ENCODE measurements at regions not wholly inside any gene's neighbourhood (a gene's known extent, or its start where the extent isn't known, plus 50 kb on each side); places are given as distances from the start of the nearest gene placed in this dataset.
"Not testable (repeated sequence)": the region's sequence is repeated elsewhere in the genome, so short reads cannot be mapped to it uniquely, and the experiment has no call there.

- H3K4me3 Mint-ChIP-seq; H3K9me3 Mint-ChIP-seq; H3K9me3 ChIP-seq (ENCODE audit: low read length); H3K27me3 ChIP-seq (ENCODE audit: insufficient read depth, low read length, poor library complexity, severe bottlenecking); H3K4me1 Mint-ChIP-seq; H3K27me3 Mint-ChIP-seq; POLR2A ChIA-PET; DNase-seq; H3K4me1 ChIP-seq (ENCODE audit: insufficient read depth, low read length); H3K27ac Mint-ChIP-seq; CTCF ChIA-PET; H3K36me3 ChIP-seq (ENCODE audit: insufficient read depth, low read length); H3K36me3 Mint-ChIP-seq; H3K27ac ChIP-seq (ENCODE audit: low read depth, low read length); H3K4me3 ChIP-seq (ENCODE audit: low read length): not testable (repeated sequence)
Observed at GRCh38 chr10:90302031-90302430, 555.8 kb downstream of the HTR7 start.

- Histone ChIP-seq H3K4me3 (ENCODE audit: low read length) (no peak overlapping the region), H3K36me3 (ENCODE audit: insufficient read depth, low read length) (no peaks in the 10 kb centered on the region), H3K9me3 (ENCODE audit: low read length) (no peaks in the 10 kb centered on the region), H3K27me3 (ENCODE audit: insufficient read depth, low read length, poor library complexity, severe bottlenecking) (no peaks in the 10 kb centered on the region), H3K27ac (ENCODE audit: low read depth, low read length) (no peak overlapping the region), H3K4me1 (ENCODE audit: insufficient read depth, low read length) (no peaks in the 10 kb centered on the region)
- H3K36me3 Mint-ChIP-seq, result peaks cover 0 to 1% (median 0%) of the 10 kb centered on the region in 3 donors
- H3K27me3 Mint-ChIP-seq, result no peaks in the 10 kb centered on the region
- H3K27ac Mint-ChIP-seq, result no peak overlapping the region
- DNase-seq, result no peak
- ChIA-PET CTCF (no interaction called here), POLR2A (no interaction called here)
- no peaks in the 10 kb centered on the region for H3K4me1 Mint-ChIP-seq
- no peak overlapping the region for H3K4me3 Mint-ChIP-seq
- peaks cover 0 to 5% (median 2%) of the 10 kb centered on the region in 5 donors for H3K9me3 Mint-ChIP-seq
Observed at GRCh38 chr10:90302758-90303481, 554.9 kb downstream of the HTR7 start.

GRCh38 chr10:90304533-90304932 is 553.3 kb downstream of the HTR7 start:
- POLR2A ChIA-PET, result no interaction called here
- Histone ChIP-seq H3K36me3 (ENCODE audit: insufficient read depth, low read length) (no peaks in the 10 kb centered on the region), H3K27ac (ENCODE audit: low read depth, low read length) (no peak overlapping the region), H3K4me1 (ENCODE audit: insufficient read depth, low read length) (no peaks in the 10 kb centered on the region), H3K9me3 (ENCODE audit: low read length) (no peaks in the 10 kb centered on the region), H3K27me3 (ENCODE audit: insufficient read depth, low read length, poor library complexity, severe bottlenecking) (no peaks in the 10 kb centered on the region), H3K4me3 (ENCODE audit: low read length) (no peak overlapping the region)
- peak overlapping the region in 1 of 8 donors; percentile 45 for H3K27ac Mint-ChIP-seq
- CTCF ChIA-PET, result no interaction called here
- H3K4me1 Mint-ChIP-seq, result no peaks in the 10 kb centered on the region
- H3K27me3 Mint-ChIP-seq, result no peaks in the 10 kb centered on the region
- peaks cover 0 to 5% (median 3%) of the 10 kb centered on the region in 5 donors for H3K9me3 Mint-ChIP-seq
- H3K4me3 Mint-ChIP-seq, result no peak overlapping the region
- H3K36me3 Mint-ChIP-seq, result no peaks in the 10 kb centered on the region
- DNase-seq, result no peak

- no peaks in the 10 kb centered on the region for H3K4me1 Mint-ChIP-seq
- ChIA-PET CTCF (no interaction called here), POLR2A (no interaction called here)
- no peak overlapping the region for H3K4me3 Mint-ChIP-seq
- H3K9me3 ChIP-seq (ENCODE audit: low read length), result no peaks in the 10 kb centered on the region
- no peaks in the 10 kb centered on the region for H3K36me3 ChIP-seq (ENCODE audit: insufficient read depth, low read length)
- no peak for DNase-seq
- H3K9me3 Mint-ChIP-seq, result peaks cover 0 to 5% (median 3%) of the 10 kb centered on the region in 5 donors
- no peaks in the 10 kb centered on the region for H3K27me3 ChIP-seq (ENCODE audit: insufficient read depth, low read length, poor library complexity, severe bottlenecking)
- H3K4me3 ChIP-seq (ENCODE audit: low read length), result no peak overlapping the region
- no peaks in the 10 kb centered on the region for H3K4me1 ChIP-seq (ENCODE audit: insufficient read depth, low read length)
- H3K36me3 Mint-ChIP-seq, result no peaks in the 10 kb centered on the region
- no peak overlapping the region for H3K27ac ChIP-seq (ENCODE audit: low read depth, low read length)
- no peaks in the 10 kb centered on the region for H3K27me3 Mint-ChIP-seq
- H3K27ac Mint-ChIP-seq, result no peak overlapping the region
Observed at GRCh38 chr10:90306187-90306586, 551.7 kb downstream of the HTR7 start.

- Histone ChIP-seq H3K9me3 (ENCODE audit: low read length) (no peaks in the 10 kb centered on the region), H3K36me3 (ENCODE audit: insufficient read depth, low read length) (no peaks in the 10 kb centered on the region), H3K27ac (ENCODE audit: low read depth, low read length) (no peak overlapping the region), H3K4me3 (ENCODE audit: low read length) (no peak overlapping the region), H3K27me3 (ENCODE audit: insufficient read depth, low read length, poor library complexity, severe bottlenecking) (no peaks in the 10 kb centered on the region), H3K4me1 (ENCODE audit: insufficient read depth, low read length) (no peaks in the 10 kb centered on the region)
- POLR2A ChIA-PET, result no interaction called here
- no peak overlapping the region for H3K27ac Mint-ChIP-seq
- CTCF ChIA-PET, result no interaction called here
- no peaks in the 10 kb centered on the region for H3K4me1 Mint-ChIP-seq
- peaks cover 0 to 5% (median 3%) of the 10 kb centered on the region in 5 donors for H3K9me3 Mint-ChIP-seq
- no peaks in the 10 kb centered on the region for H3K27me3 Mint-ChIP-seq
- H3K36me3 Mint-ChIP-seq, result no peaks in the 10 kb centered on the region
- DNase-seq, result no peak
- H3K4me3 Mint-ChIP-seq, result no peak overlapping the region
Observed at GRCh38 chr10:90308223-90308622, 549.6 kb downstream of the HTR7 start.

GRCh38 chr10:90313576-90314325 is 544.1 kb downstream of the HTR7 start:
- no peak overlapping the region for H3K4me3 Mint-ChIP-seq
- Histone ChIP-seq H3K27ac (ENCODE audit: low read depth, low read length) (no peak overlapping the region), H3K4me1 (ENCODE audit: insufficient read depth, low read length) (no peaks in the 10 kb centered on the region), H3K27me3 (ENCODE audit: insufficient read depth, low read length, poor library complexity, severe bottlenecking) (no peaks in the 10 kb centered on the region), H3K9me3 (ENCODE audit: low read length) (no peaks in the 10 kb centered on the region), H3K4me3 (ENCODE audit: low read length) (no peak overlapping the region), H3K36me3 (ENCODE audit: insufficient read depth, low read length) (no peaks in the 10 kb centered on the region)
- POLR2A ChIA-PET, result no interaction called here
- CTCF ChIA-PET, result no interaction called here
- H3K27ac Mint-ChIP-seq, result no peak overlapping the region
- no peaks in the 10 kb centered on the region for H3K4me1 Mint-ChIP-seq
- DNase-seq, result no peak
- no peaks in the 10 kb centered on the region for H3K27me3 Mint-ChIP-seq
- H3K36me3 Mint-ChIP-seq, result no peaks in the 10 kb centered on the region
- peaks cover 0 to 3% (median 0%) of the 10 kb centered on the region in 5 donors for H3K9me3 Mint-ChIP-seq

GRCh38 chr10:90314718-90315117 is 543.1 kb downstream of the HTR7 start:
- H3K27me3 Mint-ChIP-seq, result no peaks in the 10 kb centered on the region
- no peaks in the 10 kb centered on the region for H3K4me1 Mint-ChIP-seq
- no peak overlapping the region for H3K4me3 Mint-ChIP-seq
- no peak overlapping the region for H3K27ac Mint-ChIP-seq
- Histone ChIP-seq H3K36me3 (ENCODE audit: insufficient read depth, low read length) (no peaks in the 10 kb centered on the region), H3K4me1 (ENCODE audit: insufficient read depth, low read length) (no peaks in the 10 kb centered on the region), H3K4me3 (ENCODE audit: low read length) (no peak overlapping the region), H3K27me3 (ENCODE audit: insufficient read depth, low read length, poor library complexity, severe bottlenecking) (no peaks in the 10 kb centered on the region), H3K27ac (ENCODE audit: low read depth, low read length) (no peak overlapping the region), H3K9me3 (ENCODE audit: low read length) (no peaks in the 10 kb centered on the region)
- POLR2A ChIA-PET, result no interaction called here
- H3K36me3 Mint-ChIP-seq, result no peaks in the 10 kb centered on the region
- no peak for DNase-seq
- CTCF ChIA-PET, result no interaction called here
- H3K9me3 Mint-ChIP-seq, result no peaks in the 10 kb centered on the region

GRCh38 chr10:90317172-90317571 is 540.7 kb downstream of the HTR7 start:
- no peaks in the 10 kb centered on the region for H3K9me3 Mint-ChIP-seq
- no peaks in the 10 kb centered on the region for H3K4me1 Mint-ChIP-seq
- DNase-seq, result no peak
- no peaks in the 10 kb centered on the region for H3K27me3 ChIP-seq (ENCODE audit: insufficient read depth, low read length, poor library complexity, severe bottlenecking)
- no peak overlapping the region for H3K27ac Mint-ChIP-seq
- no peak overlapping the region for H3K4me3 ChIP-seq (ENCODE audit: low read length)
- H3K9me3 ChIP-seq (ENCODE audit: low read length), result no peaks in the 10 kb centered on the region
- ChIA-PET POLR2A (no interaction called here), CTCF (no interaction called here)
- no peaks in the 10 kb centered on the region for H3K36me3 Mint-ChIP-seq
- no peaks in the 10 kb centered on the region for H3K27me3 Mint-ChIP-seq
- no peak overlapping the region for H3K27ac ChIP-seq (ENCODE audit: low read depth, low read length)
- H3K4me3 Mint-ChIP-seq, result no peak overlapping the region
- no peaks in the 10 kb centered on the region for H3K4me1 ChIP-seq (ENCODE audit: insufficient read depth, low read length)
- H3K36me3 ChIP-seq (ENCODE audit: insufficient read depth, low read length), result no peaks in the 10 kb centered on the region
